WTC11 (cell line): ENCODE measurements at regions not wholly inside any gene's neighbourhood (a gene's known extent, or its start where the extent isn't known, plus 50 kb on each side); places are given as distances from the start of the nearest gene placed in this dataset.

Experiments
- ATAC-seq: fragments of 200-7000 bp; cut with Tn5 transposase; 2 replicates; pipeline ENCODE4 v1.10.0; 2021; ENCODE audit warnings: mild to moderate bottlenecking, moderate library complexity
- CTCF ChIA-PET: fragments of 300-600 bp; sonication (Branson Sonifier 250); formaldehyde crosslinking; loops from one replicate; lab custom pipeline; 2021; ENCODE audit warnings: antibody characterized with exemption; lab: Charles Lee
- POLR2A ChIA-PET: fragments of 350-600 bp; sonication (Branson Sonifier 250); formaldehyde crosslinking; loops from one replicate; lab custom pipeline; 2021; ENCODE audit warnings: antibody characterized with exemption; lab: Charles Lee
- DNase-seq: peaks from one replicate; pipeline ENCODE4 v3.0.0; 2021; ENCODE audit warnings: low spot score
- H3K27ac Mint-ChIP-seq: 2 replicates; pipeline ENCODE4 v1.8.0; 2021; ENCODE audit warnings: mixed read lengths
- H3K27me3 Mint-ChIP-seq: 2 replicates; pipeline ENCODE4 v1.8.0; 2021; ENCODE audit warnings: low read depth, mild to moderate bottlenecking, moderate library complexity, mixed read lengths
- H3K36me3 Mint-ChIP-seq: 2 replicates; pipeline ENCODE4 v1.8.0; 2021; ENCODE audit warnings: mixed read lengths
- H3K4me1 Mint-ChIP-seq: 2 replicates; pipeline ENCODE4 v1.8.0; 2022; ENCODE audit warnings: mixed read lengths
- H3K4me3 Mint-ChIP-seq: 2 replicates; pipeline ENCODE4 v1.8.0; 2021; ENCODE audit warnings: mild to moderate bottlenecking, moderate library complexity, mixed read lengths
- H3K9me3 Mint-ChIP-seq: 2 replicates; pipeline ENCODE4 v1.8.0; 2021; ENCODE audit warnings: mixed read lengths
- ATF6 ChIP-seq: sonication (generic); formaldehyde crosslinking; IDR thresholded peaks from 2 replicates; pipeline ENCODE4 v1.8.1; 2023; ENCODE audit warnings: mild to moderate bottlenecking, missing genetic modification reagents
- ETV6 ChIP-seq: sonication (generic); formaldehyde crosslinking; IDR thresholded peaks from 2 replicates; pipeline ENCODE4 v1.8.1; 2022; ENCODE audit warnings: mild to moderate bottlenecking, missing genetic modification reagents
- GRHL2 ChIP-seq: fragments of 250-450 bp; sonication (Bioruptor Pico); IDR thresholded peaks from 2 replicates; pipeline ENCODE4 v1.8.0; 2022; ENCODE audit warnings: mild to moderate bottlenecking, moderate library complexity; ENCODE audit not compliant: insufficient replicate concordance, severe bottlenecking
- IRF1 ChIP-seq: sonication (generic); formaldehyde crosslinking; IDR thresholded peaks from 2 replicates; pipeline ENCODE4 v1.8.0; 2023; ENCODE audit warnings: missing genetic modification reagents
- NFATC4 ChIP-seq: fragments of 250-450 bp; sonication (Bioruptor Pico); IDR thresholded peaks from 2 replicates; pipeline ENCODE4 v1.9.0; 2021; ENCODE audit warnings: mild to moderate bottlenecking
- PRRX2 ChIP-seq: fragments of 250-450 bp; sonication (Bioruptor Pico); IDR thresholded peaks from 2 replicates; pipeline ENCODE4 v1.8.0; 2021; ENCODE audit warnings: mild to moderate bottlenecking
- RORB ChIP-seq: fragments of 250-450 bp; sonication (Bioruptor Pico); IDR thresholded peaks from 2 replicates; pipeline ENCODE4 v1.9.0; 2021; ENCODE audit warnings: mild to moderate bottlenecking
- SP1 ChIP-seq: sonication (generic); formaldehyde crosslinking; conservative IDR thresholded peaks from 2 replicates; pipeline ENCODE4 v1.8.1; 2022; ENCODE audit warnings: missing genetic modification reagents
- STAT6 ChIP-seq: sonication (generic); formaldehyde crosslinking; conservative IDR thresholded peaks from 2 replicates; pipeline ENCODE4 v1.8.1; 2023; ENCODE audit warnings: mild to moderate bottlenecking, low read depth, missing genetic modification reagents, moderate library complexity
- TEAD1 ChIP-seq: sonication (generic); formaldehyde crosslinking; IDR thresholded peaks from 2 replicates; pipeline ENCODE4 v1.8.0; 2022; ENCODE audit warnings: mild to moderate bottlenecking, missing genetic modification reagents
- TEAD4 ChIP-seq: sonication (generic); formaldehyde crosslinking; IDR thresholded peaks from 2 replicates; pipeline ENCODE4 v1.8.0; 2022; ENCODE audit warnings: mild to moderate bottlenecking, missing genetic modification reagents
- ZNF121 ChIP-seq: sonication (generic); formaldehyde crosslinking; IDR thresholded peaks from 2 replicates; pipeline ENCODE4 v1.8.0; 2023; ENCODE audit warnings: missing genetic modification reagents
- ZNF396 ChIP-seq: fragments of 250-450 bp; sonication (Bioruptor Pico); IDR thresholded peaks from 2 replicates; pipeline ENCODE4 v1.8.0; 2021; ENCODE audit warnings: mild to moderate bottlenecking, moderate library complexity, borderline replicate concordance
- ZNF416 ChIP-seq: fragments of 250-450 bp; sonication (Bioruptor Pico); IDR thresholded peaks from 2 replicates; pipeline ENCODE4 v1.9.0; 2021; ENCODE audit warnings: mild to moderate bottlenecking, inconsistent platforms
- ZNF423 ChIP-seq: fragments of 250-450 bp; sonication (Bioruptor Pico); IDR thresholded peaks from 2 replicates; pipeline ENCODE4 v2.1.2; 2022; ENCODE audit warnings: mild to moderate bottlenecking, moderate library complexity
- TF ChIP-seq, protein P1 (sequence below): sonication (generic); formaldehyde crosslinking; IDR thresholded peaks from 2 replicates; pipeline ENCODE4 v1.8.1; 2023; ENCODE audit warnings: mild to moderate bottlenecking, missing genetic modification reagents, borderline replicate concordance
- TF ChIP-seq, protein P2 (sequence below): fragments of 250-450 bp; sonication (Bioruptor Pico); conservative IDR thresholded peaks from 2 replicates; pipeline ENCODE4 v1.9.0; 2021; ENCODE audit warnings: mild to moderate bottlenecking
- TF ChIP-seq, protein P3 (sequence below): sonication (generic); formaldehyde crosslinking; IDR thresholded peaks from 2 replicates; pipeline ENCODE4 v1.8.0; 2022; ENCODE audit warnings: mild to moderate bottlenecking, missing genetic modification reagents
- TF ChIP-seq, protein P4 (sequence below): sonication (generic); formaldehyde crosslinking; IDR thresholded peaks from 2 replicates; pipeline ENCODE4 v1.8.1; 2023; ENCODE audit warnings: mild to moderate bottlenecking, missing genetic modification reagents, moderate library complexity

DNA sequence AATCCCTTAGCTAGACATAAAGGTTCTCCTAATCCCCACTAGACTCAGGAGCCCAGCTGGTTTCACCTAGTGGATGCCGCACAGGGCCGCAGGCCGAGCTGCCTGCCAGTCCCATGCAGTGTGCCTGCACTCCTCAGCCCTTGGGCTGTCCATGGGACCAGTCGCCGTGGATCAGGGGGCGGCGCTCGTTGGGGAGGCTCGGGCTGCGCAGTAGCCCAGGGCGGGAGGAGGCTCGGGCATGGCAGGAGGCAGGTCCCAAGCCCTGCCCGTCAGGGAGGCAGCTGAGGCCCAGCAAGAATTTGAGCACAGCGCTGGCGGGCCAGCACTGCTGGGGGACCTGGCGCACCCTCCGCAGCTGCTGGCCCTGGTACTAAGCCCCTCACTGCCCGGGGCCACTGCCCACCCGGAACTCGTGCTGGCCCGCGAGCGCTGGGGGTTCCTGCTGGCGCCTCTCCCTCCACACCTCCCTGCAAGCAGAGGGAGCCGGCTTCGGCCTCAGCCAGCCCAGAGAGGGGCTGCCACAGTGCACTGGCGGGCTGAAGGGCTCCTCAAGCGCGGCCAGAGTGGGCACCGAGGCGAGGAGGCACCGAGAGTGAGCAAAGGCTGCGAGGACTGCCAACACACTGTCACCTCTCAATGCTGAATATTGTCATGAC is 307.8 kb downstream of the C6orf118 start:
- Mint-ChIP-seq H3K27me3 (no peaks in the 10 kb centered on the region), H3K4me3 (no peak overlapping the region)
- no peak for TF ChIP-seq ETV6 (CRISPR knock-in tag)
- no peak for TF ChIP-seq ZNF423
- no peak for TF ChIP-seq GRHL2 (CRISPR knock-in tag)
- TF ChIP-seq ZNF121 (CRISPR knock-in tag), result no peak
- no peak for TF ChIP-seq ZNF396 (CRISPR knock-in tag)
- TF ChIP-seq, protein P1, sequence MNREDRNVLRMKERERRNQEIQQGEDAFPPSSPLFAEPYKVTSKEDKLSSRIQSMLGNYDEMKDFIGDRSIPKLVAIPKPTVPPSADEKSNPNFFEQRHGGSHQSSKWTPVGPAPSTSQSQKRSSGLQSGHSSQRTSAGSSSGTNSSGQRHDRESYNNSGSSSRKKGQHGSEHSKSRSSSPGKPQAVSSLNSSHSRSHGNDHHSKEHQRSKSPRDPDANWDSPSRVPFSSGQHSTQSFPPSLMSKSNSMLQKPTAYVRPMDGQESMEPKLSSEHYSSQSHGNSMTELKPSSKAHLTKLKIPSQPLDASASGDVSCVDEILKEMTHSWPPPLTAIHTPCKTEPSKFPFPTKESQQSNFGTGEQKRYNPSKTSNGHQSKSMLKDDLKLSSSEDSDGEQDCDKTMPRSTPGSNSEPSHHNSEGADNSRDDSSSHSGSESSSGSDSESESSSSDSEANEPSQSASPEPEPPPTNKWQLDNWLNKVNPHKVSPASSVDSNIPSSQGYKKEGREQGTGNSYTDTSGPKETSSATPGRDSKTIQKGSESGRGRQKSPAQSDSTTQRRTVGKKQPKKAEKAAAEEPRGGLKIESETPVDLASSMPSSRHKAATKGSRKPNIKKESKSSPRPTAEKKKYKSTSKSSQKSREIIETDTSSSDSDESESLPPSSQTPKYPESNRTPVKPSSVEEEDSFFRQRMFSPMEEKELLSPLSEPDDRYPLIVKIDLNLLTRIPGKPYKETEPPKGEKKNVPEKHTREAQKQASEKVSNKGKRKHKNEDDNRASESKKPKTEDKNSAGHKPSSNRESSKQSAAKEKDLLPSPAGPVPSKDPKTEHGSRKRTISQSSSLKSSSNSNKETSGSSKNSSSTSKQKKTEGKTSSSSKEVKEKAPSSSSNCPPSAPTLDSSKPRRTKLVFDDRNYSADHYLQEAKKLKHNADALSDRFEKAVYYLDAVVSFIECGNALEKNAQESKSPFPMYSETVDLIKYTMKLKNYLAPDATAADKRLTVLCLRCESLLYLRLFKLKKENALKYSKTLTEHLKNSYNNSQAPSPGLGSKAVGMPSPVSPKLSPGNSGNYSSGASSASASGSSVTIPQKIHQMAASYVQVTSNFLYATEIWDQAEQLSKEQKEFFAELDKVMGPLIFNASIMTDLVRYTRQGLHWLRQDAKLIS (CRISPR knock-in tag), result no peak
- TF ChIP-seq TEAD4 (CRISPR knock-in tag), result no peak
- TF ChIP-seq, all 79 proteins: peak for 0
- ChIA-PET POLR2A (no interaction called here), CTCF (no interaction called here)
- Mint-ChIP-seq H3K27ac (no peak overlapping the region), H3K9me3 (peaks cover 29% of the 10 kb centered on the region), H3K36me3 (peaks cover 5% of the 10 kb centered on the region), H3K4me1 (no peaks in the 10 kb centered on the region)
- DNase-seq (no peak), ATAC-seq (no peak)

GRCh38 chr6:164998297-164998696 is 311.1 kb downstream of the C6orf118 start:
- DNase-seq (no peak), ATAC-seq (no peak)
- Mint-ChIP-seq H3K27me3 (no peaks in the 10 kb centered on the region), H3K27ac (no peak overlapping the region), H3K9me3 (peaks cover 27% of the 10 kb centered on the region), H3K36me3 (peaks cover 3% of the 10 kb centered on the region; the same call in 1 of the 2 replicates), H3K4me3 (no peak overlapping the region), H3K4me1 (no peaks in the 10 kb centered on the region)
- CTCF ChIA-PET, result no interaction called here
- TF ChIP-seq GRHL2 (CRISPR knock-in tag) (no peak), IRF1 (no peak), ZNF423 (no peak), ZNF416 (CRISPR knock-in tag) (no peak), PRRX2 (CRISPR knock-in tag) (no peak), NFATC4 (no peak), TEAD1 (CRISPR knock-in tag) (no peak), SP1 (CRISPR knock-in tag) (no peak), ATF6 (CRISPR knock-in tag) (no peak), RORB (CRISPR knock-in tag) (no peak), STAT6 (CRISPR knock-in tag) (no peak)
- TF ChIP-seq, protein P2, sequence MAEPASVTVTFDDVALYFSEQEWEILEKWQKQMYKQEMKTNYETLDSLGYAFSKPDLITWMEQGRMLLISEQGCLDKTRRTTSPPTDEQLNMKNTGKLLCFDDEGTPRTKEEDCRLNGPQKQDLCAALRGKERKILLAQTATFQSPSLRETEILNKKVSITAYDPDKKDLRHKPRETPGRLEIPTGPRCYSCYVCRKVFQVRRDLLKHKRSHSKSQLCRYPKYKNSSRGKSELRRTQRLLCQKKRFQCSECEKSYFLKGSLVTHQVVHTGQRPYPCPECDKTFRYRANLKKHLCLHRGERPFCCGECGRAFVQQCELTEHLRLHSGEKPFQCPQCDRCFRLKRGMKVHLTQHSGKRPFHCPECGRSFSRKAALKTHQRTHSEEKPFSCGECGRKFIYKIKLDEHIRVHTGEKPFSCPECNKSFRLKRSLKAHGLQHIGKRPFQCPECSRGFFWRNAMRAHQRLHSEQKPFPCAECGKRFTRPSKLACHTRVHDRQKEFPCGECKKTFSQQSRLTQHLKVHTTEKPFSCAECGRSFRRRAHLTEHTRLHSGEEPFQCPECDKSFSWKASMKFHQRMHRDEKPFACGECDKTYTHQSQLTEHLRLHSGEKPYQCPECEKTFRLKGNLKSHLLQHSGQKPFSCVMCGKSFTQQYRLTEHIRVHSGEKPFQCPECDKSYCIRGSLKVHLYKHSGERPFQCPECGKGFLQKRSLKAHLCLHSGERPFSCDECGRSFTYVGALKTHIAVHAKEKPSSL (CRISPR knock-in tag), result no peak
- TF ChIP-seq, protein P3, sequence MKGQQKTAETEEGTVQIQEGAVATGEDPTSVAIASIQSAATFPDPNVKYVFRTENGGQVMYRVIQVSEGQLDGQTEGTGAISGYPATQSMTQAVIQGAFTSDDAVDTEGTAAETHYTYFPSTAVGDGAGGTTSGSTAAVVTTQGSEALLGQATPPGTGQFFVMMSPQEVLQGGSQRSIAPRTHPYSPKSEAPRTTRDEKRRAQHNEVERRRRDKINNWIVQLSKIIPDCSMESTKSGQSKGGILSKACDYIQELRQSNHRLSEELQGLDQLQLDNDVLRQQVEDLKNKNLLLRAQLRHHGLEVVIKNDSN (CRISPR knock-in tag), result no peak
- TF ChIP-seq, protein P4, sequence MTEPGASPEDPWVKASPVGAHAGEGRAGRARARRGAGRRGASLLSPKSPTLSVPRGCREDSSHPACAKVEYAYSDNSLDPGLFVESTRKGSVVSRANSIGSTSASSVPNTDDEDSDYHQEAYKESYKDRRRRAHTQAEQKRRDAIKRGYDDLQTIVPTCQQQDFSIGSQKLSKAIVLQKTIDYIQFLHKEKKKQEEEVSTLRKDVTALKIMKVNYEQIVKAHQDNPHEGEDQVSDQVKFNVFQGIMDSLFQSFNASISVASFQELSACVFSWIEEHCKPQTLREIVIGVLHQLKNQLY, result no peak
- POLR2A ChIA-PET, result no interaction called here
